ENCODE measurements at regions not wholly inside any gene's neighbourhood (a gene's known extent, or its start where the extent isn't known, plus 50 kb on each side); places are given as distances from the start of the nearest gene placed in this dataset.
"Not testable (repeated sequence)": the region's sequence is repeated elsewhere in the genome, so short reads cannot be mapped to it uniquely, and the experiment has no call there.

DNA sequence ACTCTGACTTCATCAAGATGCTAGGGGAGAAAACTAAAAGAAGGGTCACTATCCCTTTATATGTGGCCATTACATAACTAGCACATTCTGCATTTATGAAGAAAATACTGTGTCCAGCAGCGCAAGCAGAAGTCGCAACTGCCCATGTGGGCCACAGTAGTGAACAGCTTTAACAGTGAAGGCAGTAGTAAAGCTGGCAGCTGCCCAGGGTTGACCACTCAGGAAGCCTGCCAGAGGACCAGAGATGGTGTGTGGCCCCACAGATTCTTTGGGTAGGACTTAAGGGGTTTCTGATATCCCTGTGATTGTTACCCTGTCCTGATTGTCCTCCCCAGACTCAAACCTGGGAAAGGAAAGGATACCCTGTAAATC, 88.3 kb upstream of the NT5E start:
- no peak for TF ChIP-seq CTCF (IDR thresholded peaks at IDR 0.05; ENCODE audit: insufficient read depth, low read length, missing control alignments)

GRCh38 chr6:85360794-85361642, 88.9 kb upstream of the NT5E start:
- POLR2A ChIA-PET, result interaction anchor here (0.7 to 2.2 kb wide), 8 partner anchors 43 to 317 kb away, joined by 3 to 33 read pairs (median 4); partner anchors contain the start of gene NT5E
- CTCF ChIA-PET, result interaction anchor here (1.1 to 7.7 kb wide), 10 partner anchors 14 to 176 kb away, joined by 3 to 147 read pairs (median 6); partner anchors contain the start of gene NT5E
- no peak for TF ChIP-seq CTCF (IDR thresholded peaks at IDR 0.05; ENCODE audit: insufficient read depth, low read length, missing control alignments)
- H3K4me3 ChIP-seq (ENCODE audit: low read depth, low read length), result no peak overlapping the region
- peak; percentile 86 for DNase-seq (ENCODE audit: low read depth, low spot score)

More for the DNA sequence above, 88.3 kb upstream of the NT5E start:
- H3K4me3 ChIP-seq (ENCODE audit: low read depth, low read length), result no peak overlapping the region
- POLR2A ChIA-PET, result interaction anchor here (0.9 to 2.2 kb wide), 5 partner anchors 42 to 121 kb away, joined by 3 to 33 read pairs (median 10); partner anchors contain the start of gene NT5E
- DNase-seq (ENCODE audit: low read depth, low spot score), result no peak
- CTCF ChIA-PET, result interaction anchor here (0.8 to 7.7 kb wide), 7 partner anchors 34 to 129 kb away, joined by 4 to 147 read pairs (median 4); partner anchors contain the start of gene NT5E

DNA sequence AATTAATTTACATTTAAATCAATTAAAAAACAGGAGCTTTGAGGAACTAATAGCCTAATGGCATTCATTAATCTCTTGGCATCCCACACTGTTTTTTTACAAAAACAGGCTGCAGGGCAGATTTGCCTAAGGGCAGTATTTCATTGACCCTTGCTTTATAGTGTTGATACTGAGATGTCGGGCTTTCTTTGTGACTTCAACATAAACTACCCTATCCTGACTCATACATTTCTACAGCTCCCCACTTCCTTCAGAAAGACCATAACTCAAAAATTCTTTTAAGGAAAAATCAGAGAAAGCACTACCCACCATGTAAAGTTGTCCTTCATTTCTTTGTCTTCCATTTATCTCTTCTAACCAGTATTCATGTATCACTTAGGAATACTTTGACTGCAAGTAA, 92.2 kb upstream of the NT5E start:
- ChIA-PET POLR2A (interaction anchor here (1.8 kb wide), 1 partner anchor 92 kb away, joined by 6 read pairs; the partner anchor contains the start of gene NT5E), CTCF (interaction anchor here (0.6 to 7.7 kb wide), 7 partner anchors 12 to 184 kb away, joined by 3 to 147 read pairs (median 3); no protein-coding TSS in a partner anchor)
- DNase-seq (ENCODE audit: low read depth, low spot score), result no peak
- H3K4me3 ChIP-seq (ENCODE audit: low read depth, low read length), result no peak overlapping the region
- TF ChIP-seq CTCF (IDR thresholded peaks at IDR 0.05; ENCODE audit: insufficient read depth, low read length, missing control alignments), result no peak

- DNase-seq (ENCODE audit: low read depth, low spot score); H3K4me3 ChIP-seq (ENCODE audit: low read depth, low read length): not testable (repeated sequence)
- ChIA-PET CTCF (interaction anchor here (4.2 to 7.7 kb wide), 2 partner anchors 125 to 180 kb away, joined by 22 to 147 read pairs; no protein-coding TSS in a partner anchor), POLR2A (interaction anchor here (1.8 kb wide), 1 partner anchor 93 kb away, joined by 6 read pairs; the partner anchor contains the start of gene NT5E)
Observed at GRCh38 chr6:85356743-85357142, 93.1 kb upstream of the NT5E start.

GRCh38 chr6:85355816-85356215, 94.1 kb upstream of the NT5E start:
- H3K4me3 ChIP-seq (ENCODE audit: low read depth, low read length), result no peak overlapping the region
- DNase-seq (ENCODE audit: low read depth, low spot score), result no peak
- TF ChIP-seq CTCF (IDR thresholded peaks at IDR 0.05; ENCODE audit: insufficient read depth, low read length, missing control alignments), result no peak
- POLR2A ChIA-PET, result interaction anchor here (1.5 kb wide), 1 partner anchor 102 kb away, joined by 3 read pairs; no protein-coding TSS in a partner anchor
- CTCF ChIA-PET, result interaction anchor here (0.6 to 7.3 kb wide), 36 partner anchors 9 to 1490 kb away, joined by 3 to 366 read pairs (median 6); partner anchors contain the start of genes NT5E and SYNCRIP

GRCh38 chr6:85354761-85355618, 94.9 kb upstream of the NT5E start:
- TF ChIP-seq CTCF (IDR thresholded peaks at IDR 0.05; ENCODE audit: insufficient read depth, low read length, missing control alignments), result peak; percentile 77
- CTCF ChIA-PET, result interaction anchor here (0.6 to 7.3 kb wide), 40 partner anchors 8 to 1489 kb away, joined by 3 to 366 read pairs (median 5); partner anchors contain the start of genes NT5E and SYNCRIP
- no peak overlapping the region for H3K4me3 ChIP-seq (ENCODE audit: low read depth, low read length)
- peak; percentile 12 for DNase-seq (ENCODE audit: low read depth, low spot score)
- POLR2A ChIA-PET, result interaction anchor here (0.8 to 1.5 kb wide), 3 partner anchors 97 to 128 kb away, joined by 3 to 7 read pairs (median 3); no protein-coding TSS in a partner anchor

Measured in AG04449 (cell line).